ENCODE measurements at regions not wholly inside any gene's neighbourhood (a gene's known extent, or its start where the extent isn't known, plus 50 kb on each side); places are given as distances from the start of the nearest gene placed in this dataset.

- FAIRE-seq (no peak), DNase-seq (ENCODE audit: insufficient read length, low spot score) (no peak)
- TF ChIP-seq CTCF (IDR thresholded peaks at IDR 0.05; ENCODE audit: insufficient read depth, missing control alignments): no peak
Observed at GRCh38 chr12:107223821-107224220, 130.5 kb upstream of the CRY1 start.

- no peak for DNase-seq (ENCODE audit: insufficient read length, low spot score)
- no peak for TF ChIP-seq CTCF (IDR thresholded peaks at IDR 0.05; ENCODE audit: insufficient read depth, missing control alignments)
- no peak for FAIRE-seq
Observed at GRCh38 chr12:107225635-107226034, 132.3 kb upstream of the CRY1 start.

GRCh38 chr12:107226126-107226525 lies 132.8 kb upstream of the CRY1 start:
- FAIRE-seq: no peak
- no peak for DNase-seq (ENCODE audit: insufficient read length, low spot score)
- no peak for TF ChIP-seq CTCF (IDR thresholded peaks at IDR 0.05; ENCODE audit: insufficient read depth, missing control alignments)

GRCh38 chr12:107228076-107228475 lies 134.7 kb upstream of the CRY1 start:
- DNase-seq (ENCODE audit: insufficient read length, low spot score) (no peak), FAIRE-seq (no peak)
- no peak for TF ChIP-seq CTCF (IDR thresholded peaks at IDR 0.05; ENCODE audit: insufficient read depth, missing control alignments)

GRCh38 chr12:107229827-107230226 lies 136.5 kb upstream of the CRY1 start:
- no peak for DNase-seq (ENCODE audit: insufficient read length, low spot score)
- TF ChIP-seq CTCF (IDR thresholded peaks at IDR 0.05; ENCODE audit: insufficient read depth, missing control alignments): no peak
- FAIRE-seq: no peak

GRCh38 chr12:107231303-107231702 lies 138.0 kb upstream of the CRY1 start:
- FAIRE-seq (no peak), DNase-seq (ENCODE audit: insufficient read length, low spot score) (no peak)
- no peak for TF ChIP-seq CTCF (IDR thresholded peaks at IDR 0.05; ENCODE audit: insufficient read depth, missing control alignments)

GRCh38 chr12:107233551-107233950 lies 140.2 kb upstream of the CRY1 start:
- DNase-seq (ENCODE audit: insufficient read length, low spot score) (no peak), FAIRE-seq (no peak)
- TF ChIP-seq CTCF (IDR thresholded peaks at IDR 0.05; ENCODE audit: insufficient read depth, missing control alignments): no peak
